ENCODE measurements at regions not wholly inside any gene's neighbourhood (a gene's known extent, or its start where the extent isn't known, plus 50 kb on each side); places are given as distances from the start of the nearest gene placed in this dataset.

GRCh38 chr7:54810401-54810800, 51.4 kb upstream of the SEC61G start:
- no peak for DNase-seq (ENCODE audit: missing footprints)
- ATAC-seq: no peak
- intact Hi-C loops (cut with DNase I): no loop called here

- intact Hi-C loops (cut with DNase I): no loop called here
- DNase-seq (ENCODE audit: missing footprints): no peak
- peak; percentile 70 for ATAC-seq
Measured at GRCh38 chr7:54811041-54811845, 52.2 kb upstream of the SEC61G start.

GRCh38 chr7:54811846-54812254, 52.8 kb upstream of the SEC61G start:
- intact Hi-C loops (cut with DNase I): no loop called here
- ATAC-seq (no peak), DNase-seq (ENCODE audit: missing footprints) (no peak)

- DNase-seq (ENCODE audit: missing footprints) (no peak), ATAC-seq (no peak)
- intact Hi-C loops (cut with DNase I): no loop called here
Measured at GRCh38 chr7:54812756-54813322, 53.8 kb upstream of the SEC61G start.

GRCh38 chr7:54813398-54813797, 54.4 kb upstream of the SEC61G start:
- intact Hi-C loops (cut with DNase I): no loop called here
- peak; percentile 75 for ATAC-seq
- peak; percentile 79 for DNase-seq (ENCODE audit: missing footprints)

GRCh38 chr7:54814401-54814800, 55.4 kb upstream of the SEC61G start:
- no peak for DNase-seq (ENCODE audit: missing footprints)
- intact Hi-C loops (cut with DNase I): no loop called here
- ATAC-seq: peak; percentile 14

- intact Hi-C loops (cut with DNase I): no loop called here
Measured at GRCh38 chr7:54817152-54817551, 58.1 kb upstream of the SEC61G start.

GRCh38 chr7:54823776-54824175, 64.8 kb upstream of the SEC61G start:
- intact Hi-C loops (cut with DNase I): no loop called here
- DNase-seq (ENCODE audit: missing footprints): no peak
- peak; percentile 79 for ATAC-seq

More at GRCh38 chr7:54817152-54817551, 58.1 kb upstream of the SEC61G start:
- DNase-seq (ENCODE audit: missing footprints) (no peak), ATAC-seq (no peak)

GRCh38 chr7:54824655-54825054, 65.6 kb upstream of the SEC61G start:
- no peak for ATAC-seq
- intact Hi-C loops (cut with DNase I): no loop called here

GRCh38 chr7:54825368-54825767, 66.4 kb upstream of the SEC61G start:
- intact Hi-C loops (cut with DNase I): no loop called here
- DNase-seq (ENCODE audit: missing footprints) (no peak), ATAC-seq (no peak)

More at GRCh38 chr7:54824655-54825054, 65.6 kb upstream of the SEC61G start:
- DNase-seq (ENCODE audit: missing footprints): no peak

GRCh38 chr7:54827734-54828133, 68.7 kb upstream of the SEC61G start:
- intact Hi-C loops (cut with DNase I): no loop called here
- no peak for ATAC-seq
- no peak for DNase-seq (ENCODE audit: missing footprints)

- ATAC-seq: no peak
- intact Hi-C loops (cut with DNase I): no loop called here
- DNase-seq (ENCODE audit: missing footprints): no peak
Measured at GRCh38 chr7:54831046-54831643, 72.1 kb upstream of the SEC61G start.

GRCh38 chr7:54831644-54832095, 72.7 kb upstream of the SEC61G start:
- ATAC-seq (no peak), DNase-seq (ENCODE audit: missing footprints) (no peak)
- intact Hi-C loops (cut with DNase I): no loop called here

- ATAC-seq (no peak), DNase-seq (ENCODE audit: missing footprints) (peak; percentile 52)
- intact Hi-C loops (cut with DNase I): no loop called here
Measured at GRCh38 chr7:54833001-54833467, 74.0 kb upstream of the SEC61G start.

- ATAC-seq (peak; percentile 62), DNase-seq (ENCODE audit: missing footprints) (no peak)
- intact Hi-C loops (cut with DNase I): no loop called here
Measured at GRCh38 chr7:54837168-54837567, 78.2 kb upstream of the SEC61G start.

GRCh38 chr7:54837761-54838160, 78.8 kb upstream of the SEC61G start:
- ATAC-seq: no peak
- intact Hi-C loops (cut with DNase I): no loop called here
- no peak for DNase-seq (ENCODE audit: missing footprints)

GRCh38 chr7:54838175-54838910, 79.3 kb upstream of the SEC61G start:
- intact Hi-C loops (cut with DNase I): no loop called here

GRCh38 chr7:54839575-54840213, 80.7 kb upstream of the SEC61G start:
- intact Hi-C loops (cut with DNase I): loop anchor here (1.0 kb wide), 1 partner anchor 51 kb away; no protein-coding TSS in a partner anchor
- ATAC-seq: peak; percentile 94
- DNase-seq (ENCODE audit: missing footprints): peak; percentile 85

More at GRCh38 chr7:54838175-54838910, 79.3 kb upstream of the SEC61G start:
- DNase-seq (ENCODE audit: missing footprints) (no peak), ATAC-seq (no peak)
